ENCODE measurements at regions not wholly inside any gene's neighbourhood (a gene's known extent, or its start where the extent isn't known, plus 50 kb on each side); places are given as distances from the start of the nearest gene placed in this dataset.

GRCh38 chr22:48841881-48842582, 985.6 kb downstream of the BRD1 start:
- no peak for TF ChIP-seq CTCF (IDR thresholded peaks at IDR 0.05; ENCODE audit: low read depth, low read length)
- DNase-seq (ENCODE audit: low read depth in 1 of 2, low spot score in 1 of 2): no peak
- Histone ChIP-seq H3K27ac (no peak overlapping the region), H3K4me3 (no peak overlapping the region), H3K4me1 (ENCODE audit: low read depth) (no peaks in the 10 kb centered on the region), H3K27me3 (no peaks in the 10 kb centered on the region), H3K9me3 (ENCODE audit: low read depth) (no peaks in the 10 kb centered on the region), H3K36me3 (no peaks in the 10 kb centered on the region)

- Histone ChIP-seq H3K27ac (no peak overlapping the region), H3K4me3 (no peak overlapping the region), H3K27me3 (no peaks in the 10 kb centered on the region), H3K36me3 (no peaks in the 10 kb centered on the region), H3K9me3 (ENCODE audit: low read depth) (no peaks in the 10 kb centered on the region), H3K4me1 (ENCODE audit: low read depth) (no peaks in the 10 kb centered on the region)
- DNase-seq (ENCODE audit: low read depth in 1 of 2, low spot score in 1 of 2): no peak
- TF ChIP-seq CTCF (IDR thresholded peaks at IDR 0.05; ENCODE audit: low read depth, low read length): no peak
Observed at GRCh38 chr22:48840112-48840949, 987.3 kb downstream of the BRD1 start.

GRCh38 chr22:48838846-48839730, 988.6 kb downstream of the BRD1 start:
- no peaks in the 10 kb centered on the region for H3K4me1 ChIP-seq (ENCODE audit: low read depth)
- no peaks in the 10 kb centered on the region for H3K9me3 ChIP-seq (ENCODE audit: low read depth)
- DNase-seq (ENCODE audit: low read depth in 1 of 2, low spot score in 1 of 2): no peak
- H3K27me3 ChIP-seq: no peaks in the 10 kb centered on the region
- H3K36me3 ChIP-seq: no peaks in the 10 kb centered on the region
- no peak overlapping the region for H3K4me3 ChIP-seq
- TF ChIP-seq CTCF (IDR thresholded peaks at IDR 0.05; ENCODE audit: low read depth, low read length): no peak
- H3K27ac ChIP-seq: no peak overlapping the region

- H3K4me3 ChIP-seq: no peak overlapping the region
- no peaks in the 10 kb centered on the region for H3K36me3 ChIP-seq
- no peak for TF ChIP-seq CTCF (IDR thresholded peaks at IDR 0.05; ENCODE audit: low read depth, low read length)
- DNase-seq (ENCODE audit: low read depth in 1 of 2, low spot score in 1 of 2): no peak
- H3K9me3 ChIP-seq (ENCODE audit: low read depth): no peaks in the 10 kb centered on the region
- H3K27me3 ChIP-seq: no peaks in the 10 kb centered on the region
- H3K4me1 ChIP-seq (ENCODE audit: low read depth): no peaks in the 10 kb centered on the region
- H3K27ac ChIP-seq: no peak overlapping the region
Observed at GRCh38 chr22:48838376-48838775, 989.3 kb downstream of the BRD1 start.

- no peaks in the 10 kb centered on the region for H3K36me3 ChIP-seq
- no peak for DNase-seq (ENCODE audit: low read depth in 1 of 2, low spot score in 1 of 2)
- no peaks in the 10 kb centered on the region for H3K27me3 ChIP-seq
- H3K9me3 ChIP-seq (ENCODE audit: low read depth): no peaks in the 10 kb centered on the region
- no peak overlapping the region for H3K27ac ChIP-seq
- TF ChIP-seq CTCF (IDR thresholded peaks at IDR 0.05; ENCODE audit: low read depth, low read length): no peak
- H3K4me3 ChIP-seq: no peak overlapping the region
- H3K4me1 ChIP-seq (ENCODE audit: low read depth): no peaks in the 10 kb centered on the region
Observed at GRCh38 chr22:48837341-48837935, 990.2 kb downstream of the BRD1 start.
